Calu3 (cell line): ENCODE measurements at regions not wholly inside any gene's neighbourhood (a gene's known extent, or its start where the extent isn't known, plus 50 kb on each side); places are given as distances from the start of the nearest gene placed in this dataset.

ENCODE experiments used
- BruUV-seq: library from RNA; stranded (reverse); fragments of 400-500 nt; replicated peaks from 2 replicates; lab custom pipeline; 2021; lab: Mats Ljungman, UMichigan
- CTCF ChIA-PET: fragments of 300-600 bp; sonication (Branson Sonifier 250); formaldehyde crosslinking; loops from one replicate; lab custom pipeline; 2022; ENCODE audit warnings: antibody characterized with exemption; lab: Charles Lee
- DNase-seq: peaks from one replicate; pipeline ENCODE4 v3.0.0; 2022
- H3K27ac Mint-ChIP-seq: one replicate; pipeline ENCODE4 v1.8.0; 2022; ENCODE audit warnings: mixed read lengths; ENCODE audit not compliant: unreplicated experiment
- H3K27me3 Mint-ChIP-seq: one replicate; pipeline ENCODE4 v1.8.0; 2022; ENCODE audit warnings: mixed read lengths; ENCODE audit not compliant: unreplicated experiment
- H3K36me3 Mint-ChIP-seq: one replicate; pipeline ENCODE4 v1.8.0; 2022; ENCODE audit warnings: mild to moderate bottlenecking, moderate library complexity, mixed read lengths; ENCODE audit not compliant: insufficient read depth, unreplicated experiment
- H3K4me1 Mint-ChIP-seq: one replicate; pipeline ENCODE4 v1.8.0; 2022; ENCODE audit warnings: mild to moderate bottlenecking, low read depth, mixed read lengths; ENCODE audit not compliant: unreplicated experiment
- H3K4me3 Mint-ChIP-seq: one replicate; pipeline ENCODE4 v1.8.0; 2022; ENCODE audit warnings: mild to moderate bottlenecking, low read depth, moderate library complexity, mixed read lengths; ENCODE audit not compliant: unreplicated experiment
- H3K9me3 Mint-ChIP-seq: one replicate; pipeline ENCODE4 v1.8.0; 2022; ENCODE audit warnings: low read depth, mixed read lengths; ENCODE audit not compliant: unreplicated experiment
- intact Hi-C: fragments of 100-400 bp; cut with micrococcal nuclease; formaldehyde crosslinking; loops from one replicate; pipeline ENCODE4 v1.10.0; 2022; ENCODE audit not compliant: unreplicated experiment
- TF ChIP-seq, protein P1 (sequence below): fragments of 200-600 bp; IDR thresholded peaks from one replicate; pipeline ENCODE4 v1.8.0; 2022; ENCODE audit warnings: antibody characterized with exemption; ENCODE audit not compliant: unreplicated experiment

DNA sequence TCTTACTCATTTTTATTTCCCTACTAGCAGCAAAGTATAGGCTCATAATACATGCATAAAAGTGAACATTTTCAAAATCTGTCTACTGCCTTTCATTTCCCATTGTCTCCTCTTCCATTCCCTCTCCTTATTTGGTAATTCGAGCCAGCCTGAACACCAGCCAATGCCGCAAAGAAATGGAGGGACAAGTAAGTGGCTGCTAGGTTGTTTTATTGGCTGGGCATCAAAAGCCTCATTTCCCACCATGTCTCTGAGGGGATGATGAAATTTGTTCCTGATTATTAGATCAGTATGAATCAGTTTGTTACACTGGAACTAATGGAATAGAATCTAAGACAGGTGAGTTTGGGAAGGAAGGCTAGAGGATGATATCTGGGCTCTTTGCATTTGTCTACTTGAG lies 143.5 kb downstream of the KCNA5 start:
- CTCF ChIA-PET: no interaction called here
- intact Hi-C loops: no loop called here
- Mint-ChIP-seq H3K36me3 (no peaks in the 10 kb centered on the region), H3K27me3 (no peaks in the 10 kb centered on the region), H3K4me1 (no peaks in the 10 kb centered on the region), H3K4me3 (no peak overlapping the region), H3K9me3 (peaks cover 3% of the 10 kb centered on the region), H3K27ac (no peak overlapping the region)
- TF ChIP-seq, protein P1, sequence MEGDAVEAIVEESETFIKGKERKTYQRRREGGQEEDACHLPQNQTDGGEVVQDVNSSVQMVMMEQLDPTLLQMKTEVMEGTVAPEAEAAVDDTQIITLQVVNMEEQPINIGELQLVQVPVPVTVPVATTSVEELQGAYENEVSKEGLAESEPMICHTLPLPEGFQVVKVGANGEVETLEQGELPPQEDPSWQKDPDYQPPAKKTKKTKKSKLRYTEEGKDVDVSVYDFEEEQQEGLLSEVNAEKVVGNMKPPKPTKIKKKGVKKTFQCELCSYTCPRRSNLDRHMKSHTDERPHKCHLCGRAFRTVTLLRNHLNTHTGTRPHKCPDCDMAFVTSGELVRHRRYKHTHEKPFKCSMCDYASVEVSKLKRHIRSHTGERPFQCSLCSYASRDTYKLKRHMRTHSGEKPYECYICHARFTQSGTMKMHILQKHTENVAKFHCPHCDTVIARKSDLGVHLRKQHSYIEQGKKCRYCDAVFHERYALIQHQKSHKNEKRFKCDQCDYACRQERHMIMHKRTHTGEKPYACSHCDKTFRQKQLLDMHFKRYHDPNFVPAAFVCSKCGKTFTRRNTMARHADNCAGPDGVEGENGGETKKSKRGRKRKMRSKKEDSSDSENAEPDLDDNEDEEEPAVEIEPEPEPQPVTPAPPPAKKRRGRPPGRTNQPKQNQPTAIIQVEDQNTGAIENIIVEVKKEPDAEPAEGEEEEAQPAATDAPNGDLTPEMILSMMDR: no peak
- BruUV-seq: no TSS peak
- DNase-seq: no peak

DNA sequence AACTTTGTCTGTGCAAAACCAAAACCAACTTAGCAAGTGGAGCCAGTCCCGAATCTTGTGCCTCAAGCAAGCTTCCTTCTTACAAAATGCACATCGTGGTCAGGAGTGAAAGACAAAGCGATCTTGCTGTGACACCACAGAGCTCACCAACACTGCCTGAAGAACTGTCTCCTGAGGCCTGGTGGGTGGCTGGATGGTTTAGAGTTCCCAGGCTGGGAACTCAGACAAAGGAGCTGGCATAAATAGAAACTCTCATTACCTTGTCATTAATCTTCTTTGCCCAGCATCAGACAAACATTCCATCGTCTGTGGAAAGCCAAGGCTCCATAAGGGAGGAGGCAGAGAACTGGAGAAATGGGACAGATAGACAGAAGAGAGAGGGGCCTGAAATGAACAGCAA lies 144.8 kb downstream of the KCNA5 start:
- CTCF ChIA-PET: no interaction called here
- H3K9me3 Mint-ChIP-seq: no peaks in the 10 kb centered on the region

DNA sequence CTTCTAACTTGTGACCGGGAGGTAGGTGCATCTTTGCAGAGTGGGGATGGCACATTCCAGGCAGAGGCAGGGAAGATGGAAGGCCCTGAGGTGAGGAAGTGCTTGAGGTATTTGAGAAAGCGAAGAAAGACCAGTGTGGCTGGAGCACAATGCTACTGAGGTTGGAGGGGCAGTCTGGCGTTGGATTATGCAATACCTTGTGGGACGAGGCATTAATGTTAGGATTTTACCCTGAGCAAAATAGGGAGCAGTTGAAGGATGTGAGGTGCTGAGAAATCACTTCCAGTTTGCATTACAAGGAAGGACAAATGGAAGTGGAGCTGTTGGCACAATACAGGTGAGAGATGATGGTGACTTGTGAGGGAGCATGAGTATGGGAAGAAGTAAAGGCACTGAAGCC lies 145.5 kb downstream of the KCNA5 start:
- H3K4me3 Mint-ChIP-seq: no peak overlapping the region
- no peaks in the 10 kb centered on the region for H3K9me3 Mint-ChIP-seq
- no peak for DNase-seq
- intact Hi-C loops: no loop called here
- CTCF ChIA-PET: no interaction called here
- TF ChIP-seq, protein P1: no peak
- H3K4me1 Mint-ChIP-seq: no peaks in the 10 kb centered on the region
- H3K27ac Mint-ChIP-seq: no peak overlapping the region
- H3K36me3 Mint-ChIP-seq: no peaks in the 10 kb centered on the region
- BruUV-seq: no TSS peak
- H3K27me3 Mint-ChIP-seq: no peaks in the 10 kb centered on the region

More for the DNA sequence above, 144.8 kb downstream of the KCNA5 start:
- TF ChIP-seq, protein P1: no peak
- no peaks in the 10 kb centered on the region for H3K4me1 Mint-ChIP-seq
- no TSS peak for BruUV-seq
- DNase-seq: no peak
- no peak overlapping the region for H3K27ac Mint-ChIP-seq
- no peak overlapping the region for H3K4me3 Mint-ChIP-seq
- no peaks in the 10 kb centered on the region for H3K27me3 Mint-ChIP-seq
- H3K36me3 Mint-ChIP-seq: no peaks in the 10 kb centered on the region
- intact Hi-C loops: no loop called here

DNA sequence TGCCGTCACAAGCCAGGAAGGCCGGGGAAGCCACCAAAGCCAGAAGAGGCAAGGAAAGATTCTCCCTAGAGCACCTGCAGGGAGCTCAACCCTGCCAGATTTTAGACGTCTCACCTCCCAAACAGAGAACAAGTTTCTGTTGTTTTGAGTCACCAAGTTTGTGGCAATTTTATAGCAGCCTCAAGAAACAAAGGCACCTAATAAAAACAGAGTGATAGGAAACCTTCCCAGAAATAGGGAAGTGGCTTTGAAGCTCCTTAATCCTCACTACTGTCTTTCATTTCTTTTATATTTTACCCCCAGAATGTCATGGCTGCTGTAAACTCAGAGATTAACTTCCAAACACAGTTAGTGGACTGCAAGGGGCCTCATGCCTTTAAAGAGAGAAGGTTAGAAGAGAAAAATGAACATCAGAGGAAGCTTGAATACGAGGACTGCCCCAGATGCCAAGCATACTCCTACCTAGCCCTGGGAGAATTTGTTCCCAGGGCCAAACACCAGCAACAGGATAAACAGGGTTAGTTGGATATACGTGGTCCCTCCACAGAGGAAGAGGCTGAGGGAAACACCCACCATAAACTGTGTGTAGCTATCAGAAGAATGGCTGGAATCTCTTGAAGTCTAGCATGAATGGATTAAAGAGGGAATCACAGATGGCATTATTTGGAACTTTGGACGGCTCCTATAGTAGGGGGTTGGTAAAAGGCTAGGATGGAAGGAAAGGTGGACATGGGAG lies 148.3 kb downstream of the KCNA5 start:
- H3K9me3 Mint-ChIP-seq: no peaks in the 10 kb centered on the region
- H3K4me1 Mint-ChIP-seq: no peaks in the 10 kb centered on the region
- H3K27me3 Mint-ChIP-seq: no peaks in the 10 kb centered on the region
- intact Hi-C loops: no loop called here
- no peak for DNase-seq
- no peak overlapping the region for H3K27ac Mint-ChIP-seq
- CTCF ChIA-PET: no interaction called here
- H3K4me3 Mint-ChIP-seq: no peak overlapping the region
- TF ChIP-seq, protein P1: no peak
- no TSS peak for BruUV-seq
- H3K36me3 Mint-ChIP-seq: no peaks in the 10 kb centered on the region
